ENCODE measurements at regions not wholly inside any gene's neighbourhood (a gene's known extent, or its start where the extent isn't known, plus 50 kb on each side); places are given as distances from the start of the nearest gene placed in this dataset.

GRCh38 chr14:44606576-44606975 lies 99.5 kb upstream of the FSCB start:
- ATAC-seq, result no peak
- H3K9ac ChIP-seq (ENCODE audit: insufficient read depth in 1 of 2, low read depth in 2 of 2, low read length in 2 of 2), result no peak overlapping the region
- no peaks in the 10 kb centered on the region for H3K27me3 ChIP-seq (ENCODE audit: control insufficient read depth in 2 of 2, insufficient read depth in 2 of 2, low read length in 2 of 2)
- no peaks in the 10 kb centered on the region for H3K36me3 ChIP-seq (ENCODE audit: control insufficient read depth, insufficient read depth, low read length)
- no peak for FAIRE-seq
- H2AFZ ChIP-seq (ENCODE audit: low read depth, low read length), result no peak overlapping the region
- no peaks in the 10 kb centered on the region for H3K9me3 ChIP-seq (replicated peaks; ENCODE audit: control insufficient read depth, insufficient read depth, low read depth, low read length)
- no peak overlapping the region for H3K27ac ChIP-seq (ENCODE audit: extremely low read depth, low read depth, low read length)
- H3K4me2 ChIP-seq (ENCODE audit: insufficient read depth, low read length), result no peak overlapping the region
- H3K4me1 ChIP-seq (replicated peaks in 1 of 2; ENCODE audit: control insufficient read depth in 2 of 2, insufficient read depth in 2 of 2, low read length in 2 of 2), result no peaks in the 10 kb centered on the region
- BruUV-seq (replicated peaks), result no TSS peak
- 0% methylated on average over 3 of the region's 3 CpGs for WGBS (ENCODE audit: insufficient coverage, low coverage, missing lambda C conversion rate)
- H3K79me2 ChIP-seq (ENCODE audit: control insufficient read depth, insufficient read depth, low read length), result no peaks in the 10 kb centered on the region
- no peak for TF ChIP-seq POLR2AphosphoS2 (IDR thresholded peaks at IDR 0.05; ENCODE audit: low read length)
- TF ChIP-seq, protein P1, sequence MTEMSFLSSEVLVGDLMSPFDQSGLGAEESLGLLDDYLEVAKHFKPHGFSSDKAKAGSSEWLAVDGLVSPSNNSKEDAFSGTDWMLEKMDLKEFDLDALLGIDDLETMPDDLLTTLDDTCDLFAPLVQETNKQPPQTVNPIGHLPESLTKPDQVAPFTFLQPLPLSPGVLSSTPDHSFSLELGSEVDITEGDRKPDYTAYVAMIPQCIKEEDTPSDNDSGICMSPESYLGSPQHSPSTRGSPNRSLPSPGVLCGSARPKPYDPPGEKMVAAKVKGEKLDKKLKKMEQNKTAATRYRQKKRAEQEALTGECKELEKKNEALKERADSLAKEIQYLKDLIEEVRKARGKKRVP (CRISPR knock-in tag; IDR thresholded peaks at IDR 0.05), result no peak
- no peak for TF ChIP-seq NUFIP1 (IDR thresholded peaks at IDR 0.05; ENCODE audit: partially characterized antibody)
- no peak for TF ChIP-seq FOXJ2 (tag; IDR thresholded peaks at IDR 0.05)
- TF ChIP-seq, protein P2, sequence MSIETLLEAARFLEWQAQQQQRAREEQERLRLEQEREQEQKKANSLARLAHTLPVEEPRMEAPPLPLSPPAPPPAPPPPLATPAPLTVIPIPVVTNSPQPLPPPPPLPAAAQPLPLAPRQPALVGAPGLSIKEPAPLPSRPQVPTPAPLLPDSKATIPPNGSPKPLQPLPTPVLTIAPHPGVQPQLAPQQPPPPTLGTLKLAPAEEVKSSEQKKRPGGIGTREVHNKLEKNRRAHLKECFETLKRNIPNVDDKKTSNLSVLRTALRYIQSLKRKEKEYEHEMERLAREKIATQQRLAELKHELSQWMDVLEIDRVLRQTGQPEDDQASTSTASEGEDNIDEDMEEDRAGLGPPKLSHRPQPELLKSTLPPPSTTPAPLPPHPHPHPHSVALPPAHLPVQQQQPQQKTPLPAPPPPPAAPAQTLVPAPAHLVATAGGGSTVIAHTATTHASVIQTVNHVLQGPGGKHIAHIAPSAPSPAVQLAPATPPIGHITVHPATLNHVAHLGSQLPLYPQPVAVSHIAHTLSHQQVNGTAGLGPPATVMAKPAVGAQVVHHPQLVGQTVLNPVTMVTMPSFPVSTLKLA (conservative IDR thresholded peaks at IDR 0.05), result no peak
- TF ChIP-seq HSF4 (CRISPR knock-in tag; IDR thresholded peaks at IDR 0.05; ENCODE audit: borderline replicate concordance), result no peak
- no peak for TF ChIP-seq ZNF644 (tag; IDR thresholded peaks at IDR 0.05; ENCODE audit: low read depth)
- no peak for TF ChIP-seq ZKSCAN8 (CRISPR knock-in tag; IDR thresholded peaks at IDR 0.05)
- TF ChIP-seq ZNF76 (CRISPR knock-in tag; IDR thresholded peaks at IDR 0.05; ENCODE audit: borderline replicate concordance), result no peak
- TF ChIP-seq SMARCB1 (IDR thresholded peaks at IDR 0.05; ENCODE audit: insufficient read length, low read depth), result no peak
- no peak for TF ChIP-seq ZNF512 (tag; IDR thresholded peaks at IDR 0.05)
- no peak for TF ChIP-seq EHMT2 (IDR thresholded peaks at IDR 0.05)
- TF ChIP-seq ETS2 (tag; IDR thresholded peaks at IDR 0.05; ENCODE audit: borderline replicate concordance, poor library complexity, severe bottlenecking), result no peak
- TF ChIP-seq MAZ (CRISPR knock-in tag; conservative IDR thresholded peaks at IDR 0.05 in 1 of 2, IDR thresholded peaks at IDR 0.05 in 1 of 2), result no peak
- no peak for TF ChIP-seq BRD9 (IDR thresholded peaks at IDR 0.05; ENCODE audit: low read depth, partially characterized antibody)
- no peak for TF ChIP-seq HMGXB4 (CRISPR knock-in tag; IDR thresholded peaks at IDR 0.05)
- no peak for TF ChIP-seq DIDO1 (tag; IDR thresholded peaks at IDR 0.05; ENCODE audit: low read depth)
- no peaks in the 10 kb centered on the region for H4K20me1 ChIP-seq (replicated peaks; ENCODE audit: control insufficient read depth, insufficient read depth, low read length)
- intact Hi-C loops (cut with micrococcal nuclease), result no loop called here
- no peak for DNase-seq (ENCODE audit: extremely low read depth in 1 of 4, low spot score in 3 of 4)
- H3K4me3 ChIP-seq, result no peak overlapping the region
- CTCF ChIA-PET (ENCODE audit: low intra/inter-chr PET ratio), result no interaction called here
- in situ Hi-C loops (cut with MboI), result no loop called here
- no peaks in the 10 kb centered on the region for H3K9me1 ChIP-seq (ENCODE audit: control insufficient read depth, insufficient read depth, low read length)
- POLR2A ChIA-PET, result no interaction called here

Data from K562 (cell line).